ENCODE measurements at regions not wholly inside any gene's neighbourhood (a gene's known extent, or its start where the extent isn't known, plus 50 kb on each side); places are given as distances from the start of the nearest gene placed in this dataset.
"Not testable (repeated sequence)": the region's sequence is repeated elsewhere in the genome, so short reads cannot be mapped to it uniquely, and the experiment has no call there.

GRCh38 chr2:12010779-12011178 lies 264.3 kb downstream of the LPIN1 start:
- Histone ChIP-seq H3K27me3 (no peaks in the 10 kb centered on the region), H3K27ac (no peak overlapping the region)

GRCh38 chr2:12014088-12014960 lies 267.9 kb downstream of the LPIN1 start:
- Histone ChIP-seq H3K4me3 (no peak overlapping the region), H3K36me3 (no peaks in the 10 kb centered on the region), H3K4me1 (no peaks in the 10 kb centered on the region), H3K27me3 (no peaks in the 10 kb centered on the region), H3K27ac (no peak overlapping the region), H3K9me3 (no peaks in the 10 kb centered on the region)
- TF ChIP-seq CTCF (IDR thresholded peaks at IDR 0.05) (no peak), POLR2A (IDR thresholded peaks at IDR 0.05) (no peak)
- no peak for DNase-seq

More at GRCh38 chr2:12010779-12011178, 264.3 kb downstream of the LPIN1 start:
- Histone ChIP-seq H3K36me3 (no peaks in the 10 kb centered on the region), H3K9me3 (no peaks in the 10 kb centered on the region), H3K4me1 (peaks cover 0 to under 1% (median 0%) of the 10 kb centered on the region in 4 donors), H3K4me3 (no peak overlapping the region)
- DNase-seq = no peak
- no peak for TF ChIP-seq CTCF (IDR thresholded peaks at IDR 0.05)
- no peak for TF ChIP-seq POLR2A (IDR thresholded peaks at IDR 0.05)

GRCh38 chr2:12017499-12018157 lies 271.2 kb downstream of the LPIN1 start:
- Histone ChIP-seq H3K36me3 (no peaks in the 10 kb centered on the region), H3K27me3 (no peaks in the 10 kb centered on the region), H3K9me3 (peaks cover 0 to 6% (median 3%) of the 10 kb centered on the region in 4 donors), H3K27ac (no peak overlapping the region), H3K4me1 (no peaks in the 10 kb centered on the region), H3K4me3 (no peak overlapping the region)
- DNase-seq = no peak
- TF ChIP-seq CTCF (IDR thresholded peaks at IDR 0.05) = no peak
- TF ChIP-seq POLR2A (IDR thresholded peaks at IDR 0.05) = no peak

- not testable (repeated sequence) for H3K4me3 ChIP-seq, DNase-seq, H3K27ac ChIP-seq, H3K36me3 ChIP-seq, H3K9me3 ChIP-seq, H3K4me1 ChIP-seq, H3K27me3 ChIP-seq
Observed at GRCh38 chr2:12018726-12019125, 272.3 kb downstream of the LPIN1 start.

GRCh38 chr2:12020833-12021469 lies 274.5 kb downstream of the LPIN1 start:
- H3K36me3 ChIP-seq = no peaks in the 10 kb centered on the region
- no peak for TF ChIP-seq CTCF (IDR thresholded peaks at IDR 0.05)
- TF ChIP-seq POLR2A (IDR thresholded peaks at IDR 0.05) = no peak

GRCh38 chr2:12024197-12024907 lies 277.9 kb downstream of the LPIN1 start:
- H3K36me3 ChIP-seq, H3K27me3 ChIP-seq, H3K27ac ChIP-seq, H3K4me1 ChIP-seq, DNase-seq, H3K9me3 ChIP-seq, H3K4me3 ChIP-seq: not testable (repeated sequence)

More at GRCh38 chr2:12020833-12021469, 274.5 kb downstream of the LPIN1 start:
- no peaks in the 10 kb centered on the region for H3K4me1 ChIP-seq
- DNase-seq = no peak
- H3K27ac ChIP-seq = no peak overlapping the region
- H3K4me3 ChIP-seq = no peak overlapping the region
- H3K9me3 ChIP-seq = peaks cover 0 to 6% (median 3%) of the 10 kb centered on the region in 4 donors
- no peaks in the 10 kb centered on the region for H3K27me3 ChIP-seq

Measured in Peyer's patch (tissue), 4 donors.